K562 (cell line): ENCODE measurements at regions not wholly inside any gene's neighbourhood (a gene's known extent, or its start where the extent isn't known, plus 50 kb on each side); places are given as distances from the start of the nearest gene placed in this dataset.

Experiments used
- ATAC-seq: fragments of 200-7000 bp; cut with Tn5 transposase; 3 replicates; pipeline ENCODE4 v1.9.1; 2020; ENCODE audit warnings: moderate library complexity
- BruUV-seq: library from RNA; stranded (reverse); fragments of 400-500 nt; replicated peaks from 2 replicates; lab custom pipeline; 2021; lab: Mats Ljungman, UMichigan
- CTCF ChIA-PET: fragments of 300-600 bp; formaldehyde crosslinking; extraction: SDS; loops from one replicate; lab custom pipeline; 2021; ENCODE audit warnings: low intra/inter-chr PET ratio; lab: Yijun Ruan, JAX
- POLR2A ChIA-PET: fragments of 300-600, 350-650 bp; sonication (Branson Sonifier 250); formaldehyde crosslinking; extraction: SDS; loops from one replicate; lab custom pipeline; 2021; ENCODE audit warnings: antibody characterized with exemption, inconsistent platforms; lab: Yijun Ruan, JAX
- DNase-seq, 4 experiments: peaks; one replicate each; pipeline versions ENCODE4 v3.0.0 to v3.0.0-alpha.2; 2011 to 2018; ENCODE audit warnings: low spot score in 3 of 4, mixed read lengths in 3 of 4; ENCODE audit errors: extremely low read depth in 1 of 4
- FAIRE-seq: peaks from 2 replicates; lab custom pipeline; 2011; peaks lifted over from hg19 to GRCh38; lab: Jason Lieb, UNC
- H2AFZ ChIP-seq: 2 replicates; pipeline ENCODE4 v1.6.0; 2011; ENCODE audit warnings: low read depth, low read length, control low read depth, inconsistent platforms
- H3K27ac ChIP-seq: fragments of 200-600 bp; 3 replicates; pipeline ENCODE4 v1.8.0; 2011; ENCODE audit warnings: low read depth, mild to moderate bottlenecking, control low read depth, inconsistent platforms, low read length, moderate library complexity, mixed read lengths; ENCODE audit errors: extremely low read depth
- H3K27me3 ChIP-seq, 2 experiments: fragments of 300-600 bp in 1 of 2; 2 replicates in 1 of 2; 3 replicates in 1 of 2; pipeline versions ENCODE4 v1.6.0 to v1.8.0; 2011; ENCODE audit warnings: inconsistent platforms in 2 of 2, low read length in 2 of 2, mild to moderate bottlenecking in 1 of 2, mixed read lengths in 1 of 2, moderate library complexity in 1 of 2; ENCODE audit not compliant: control insufficient read depth in 2 of 2, insufficient read depth in 2 of 2
- H3K36me3 ChIP-seq: fragments of 300-600 bp; 3 replicates; pipeline ENCODE4 v1.8.0; 2011; ENCODE audit warnings: mild to moderate bottlenecking, low read length, inconsistent platforms; ENCODE audit not compliant: control insufficient read depth, insufficient read depth
- H3K4me1 ChIP-seq, 2 experiments: fragments of 200-600 bp in 1 of 2; replicated peaks in 1 of 2; 2 replicates in 1 of 2; 3 replicates in 1 of 2; pipeline versions ENCODE4 v1.5.1 to v1.8.0; 2011; ENCODE audit warnings: inconsistent platforms in 2 of 2, low read length in 2 of 2, mild to moderate bottlenecking in 1 of 2, mixed read lengths in 1 of 2, moderate library complexity in 1 of 2; ENCODE audit not compliant: control insufficient read depth in 2 of 2, insufficient read depth in 2 of 2
- H3K4me2 ChIP-seq: 2 replicates; pipeline ENCODE4 v1.6.1; 2011; ENCODE audit warnings: low read length, control low read depth, inconsistent platforms, mixed read lengths; ENCODE audit not compliant: insufficient read depth
- H3K4me3 ChIP-seq: fragments of 200-600 bp; sonication (generic), shearing (Covaris generic); 2 replicates; pipeline ENCODE4 v1.5.1; 2016; ENCODE audit warnings: control low read depth, inconsistent platforms
- H3K79me2 ChIP-seq: fragments of 200-600 bp; 3 replicates; pipeline ENCODE4 v1.8.0; 2011; ENCODE audit warnings: low read length, inconsistent platforms; ENCODE audit not compliant: control insufficient read depth, insufficient read depth
- H3K9ac ChIP-seq, 2 experiments: 2 replicates each; pipeline versions ENCODE4 v1.6.0 to v1.6.1; 2011; ENCODE audit warnings: low read depth in 2 of 2, low read length in 2 of 2, control low read depth in 1 of 2, inconsistent platforms in 1 of 2, mild to moderate bottlenecking in 1 of 2, mixed read lengths in 1 of 2; ENCODE audit not compliant: insufficient read depth in 1 of 2
- H3K9me1 ChIP-seq: one replicate; pipeline ENCODE4 v1.6.0; 2011; ENCODE audit warnings: inconsistent platforms, mild to moderate bottlenecking, low read length, moderate library complexity; ENCODE audit not compliant: control insufficient read depth, insufficient read depth
- H3K9me3 ChIP-seq: replicated peaks from 2 replicates; pipeline ENCODE4 v1.5.1; 2011; ENCODE audit warnings: low read depth, low read length, inconsistent platforms; ENCODE audit not compliant: control insufficient read depth, insufficient read depth
- H4K20me1 ChIP-seq: replicated peaks from 2 replicates; pipeline ENCODE4 v1.6.1; 2011; ENCODE audit warnings: low read length, inconsistent platforms, mixed read lengths; ENCODE audit not compliant: control insufficient read depth, insufficient read depth
- DPF2 ChIP-seq: fragments of 450-650 bp; IDR thresholded peaks from 2 replicates; pipeline ENCODE4 v1.6.1; 2016
- HDAC8 ChIP-seq: fragments of 450-650 bp; IDR thresholded peaks from 2 replicates; pipeline ENCODE4 v1.6.1; 2016; ENCODE audit warnings: mild to moderate bottlenecking, missing genetic modification characterization, moderate library complexity, missing compliant biosample characterization
- HNRNPL ChIP-seq: fragments of 200-400 bp; formaldehyde crosslinking; IDR thresholded peaks from 2 replicates; pipeline ENCODE4 v1.6.1; 2017; ENCODE audit warnings: low read depth, mild to moderate bottlenecking, low read length
- MAFF ChIP-seq: IDR thresholded peaks from 2 replicates; pipeline ENCODE4 v1.6.1; 2012; ENCODE audit warnings: low read length, improper control_type of control experiment
- NRF1 ChIP-seq, 2 experiments: fragments of 450-650 bp; IDR thresholded peaks in 1 of 2; conservative IDR thresholded peaks in 1 of 2; 2 replicates each; pipeline ENCODE4 v1.6.1; 2014; ENCODE audit warnings: mild to moderate bottlenecking in 2 of 2
- PHB2 ChIP-seq: fragments of 450-650 bp; IDR thresholded peaks from 2 replicates; pipeline ENCODE4 v1.6.1; 2017; ENCODE audit warnings: low read depth
- SMARCB1 ChIP-seq: IDR thresholded peaks from 2 replicates; pipeline ENCODE4 v1.6.1; 2011; ENCODE audit warnings: improper control_type of control experiment, low read depth; ENCODE audit not compliant: insufficient read length
- TEAD2 ChIP-seq: fragments of 450-650 bp; IDR thresholded peaks from 2 replicates; pipeline ENCODE4 v1.6.1; 2016; ENCODE audit warnings: missing genetic modification characterization, control low read depth, missing compliant biosample characterization
- YBX1 ChIP-seq: fragments of 450-650 bp; IDR thresholded peaks from 2 replicates; pipeline ENCODE4 v1.7.1; 2016; ENCODE audit warnings: mild to moderate bottlenecking
- WGBS: fragments of 100-300 bp; shearing (Covaris generic); methylation state at CpG from one replicate; pipeline ENCODE4 v1.1.6; 2016; ENCODE audit warnings: low coverage, mixed read lengths; ENCODE audit not compliant: insufficient coverage; ENCODE audit errors: missing lambda C conversion rate; 5-methylcytosine and 5-hydroxymethylcytosine counted together
- in situ Hi-C: fragments of 300-500 bp; cut with MboI; formaldehyde crosslinking; loops from 4 replicates; pipeline ENCODE4 v1.15.0; 2018; ENCODE audit warnings: inconsistent platforms, mixed read lengths
- intact Hi-C: fragments of 100-400 bp; cut with micrococcal nuclease; formaldehyde crosslinking; loops from 2 replicates; pipeline ENCODE4 v1.14.2; 2022
- TF ChIP-seq, protein P1 (sequence below), 2 experiments: fragments of 450-650 bp; conservative IDR thresholded peaks; 2 replicates each; pipeline ENCODE4 v1.6.1; 2017; ENCODE audit warnings: mild to moderate bottlenecking in 2 of 2, moderate library complexity in 2 of 2

DNA sequence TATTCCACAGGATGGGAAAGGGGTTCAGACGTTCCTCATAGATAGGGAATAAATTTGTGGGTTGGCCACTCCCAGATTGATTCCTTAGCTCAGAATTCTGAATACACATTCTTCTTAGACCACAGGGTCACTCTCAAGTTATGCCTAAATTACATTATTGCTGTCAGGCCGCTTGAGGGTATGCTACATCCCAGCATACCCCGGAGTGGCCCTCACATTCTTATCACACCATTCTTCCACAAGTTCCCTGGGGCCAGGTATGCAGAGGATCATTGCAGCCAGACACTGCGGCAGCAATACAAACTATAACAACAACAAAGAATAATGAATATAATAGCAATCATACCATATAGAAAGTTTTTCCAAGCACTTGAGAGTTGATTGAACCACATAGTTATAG, 237.9 kb upstream of the SOX4 start (continued):
- TF ChIP-seq, protein P1, sequence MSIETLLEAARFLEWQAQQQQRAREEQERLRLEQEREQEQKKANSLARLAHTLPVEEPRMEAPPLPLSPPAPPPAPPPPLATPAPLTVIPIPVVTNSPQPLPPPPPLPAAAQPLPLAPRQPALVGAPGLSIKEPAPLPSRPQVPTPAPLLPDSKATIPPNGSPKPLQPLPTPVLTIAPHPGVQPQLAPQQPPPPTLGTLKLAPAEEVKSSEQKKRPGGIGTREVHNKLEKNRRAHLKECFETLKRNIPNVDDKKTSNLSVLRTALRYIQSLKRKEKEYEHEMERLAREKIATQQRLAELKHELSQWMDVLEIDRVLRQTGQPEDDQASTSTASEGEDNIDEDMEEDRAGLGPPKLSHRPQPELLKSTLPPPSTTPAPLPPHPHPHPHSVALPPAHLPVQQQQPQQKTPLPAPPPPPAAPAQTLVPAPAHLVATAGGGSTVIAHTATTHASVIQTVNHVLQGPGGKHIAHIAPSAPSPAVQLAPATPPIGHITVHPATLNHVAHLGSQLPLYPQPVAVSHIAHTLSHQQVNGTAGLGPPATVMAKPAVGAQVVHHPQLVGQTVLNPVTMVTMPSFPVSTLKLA (conservative IDR thresholded peaks at IDR 0.05): no peak
- no peak for TF ChIP-seq TEAD2
- no peak for TF ChIP-seq HNRNPL
- no peak for TF ChIP-seq PHB2
- TF ChIP-seq SMARCB1: no peak
- no peak for TF ChIP-seq MAFF
- TF ChIP-seq DPF2: no peak
- no peak for TF ChIP-seq HDAC8 (tag)

DNA sequence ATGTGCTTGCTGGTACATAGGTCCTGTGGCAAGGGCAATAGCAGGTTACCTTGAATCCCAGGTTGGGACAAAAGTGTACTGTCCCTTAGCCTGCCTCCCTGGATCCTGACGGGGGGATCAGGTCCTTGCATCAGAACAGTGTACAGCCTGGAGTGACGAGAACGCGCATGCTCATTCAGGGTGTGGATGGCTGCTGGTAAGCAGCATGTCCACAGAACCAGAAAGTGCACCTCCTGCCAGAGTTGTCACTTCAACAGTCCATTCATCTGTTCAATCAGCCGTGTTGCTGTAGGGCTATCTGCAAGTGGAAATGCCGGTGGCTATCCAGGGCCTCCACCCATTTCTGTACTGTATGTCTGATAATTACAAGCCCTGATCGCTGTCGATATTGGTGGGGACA, 236.3 kb upstream of the SOX4 start:
- ChIA-PET CTCF (no interaction called here), POLR2A (no interaction called here)
- FAIRE-seq (no peak), ATAC-seq (peak; percentile 76), DNase-seq (peak in 1 of 4 experiments; percentile 14)
- Histone ChIP-seq H3K4me3 (no peak overlapping the region), H3K4me1 (no peaks in the 10 kb centered on the region), H3K9me3 (no peaks in the 10 kb centered on the region), H4K20me1 (no peaks in the 10 kb centered on the region), H2AFZ (no peak overlapping the region), H3K27ac (no peak overlapping the region), H3K4me2 (peak overlapping the region; percentile 57; the same call in 1 of the 2 replicates), H3K9me1 (no peaks in the 10 kb centered on the region), H3K79me2 (no peaks in the 10 kb centered on the region), H3K9ac (no peak overlapping the region), H3K27me3 (peaks cover 8 to 36% of the 10 kb centered on the region in 2 experiments; a peak in 3 of 5 replicates), H3K36me3 (no peaks in the 10 kb centered on the region)
- in situ Hi-C loops (no loop called here), intact Hi-C loops (no loop called here)
- TF ChIP-seq YBX1 (no peak), NRF1 (conservative IDR thresholded peaks at IDR 0.05 in 1 of 2, IDR thresholded peaks at IDR 0.05 in 1 of 2) (peak; percentile 37 to 45; a peak in 3 of 4 replicates)
- no TSS peak for BruUV-seq
- WGBS: under 1% methylated on average over 8 of the region's 8 CpGs
